ENCODE measurements at regions not wholly inside any gene's neighbourhood (a gene's known extent, or its start where the extent isn't known, plus 50 kb on each side); places are given as distances from the start of the nearest gene placed in this dataset.

GRCh38 chr12:115570069-115570777 lies 707.3 kb downstream of the MED13L start:
- no peak for TF ChIP-seq CTCF (IDR thresholded peaks at IDR 0.05)
- no peak for TF ChIP-seq POLR2AphosphoS5 (IDR thresholded peaks at IDR 0.05)
- TF ChIP-seq POLR2A (IDR thresholded peaks at IDR 0.05), result no peak

Measured in upper lobe of left lung (tissue), 4 donors.